ENCODE measurements at regions not wholly inside any gene's neighbourhood (a gene's known extent, or its start where the extent isn't known, plus 50 kb on each side); places are given as distances from the start of the nearest gene placed in this dataset.

- TF ChIP-seq POLR2A (IDR thresholded peaks at IDR 0.05) = no peak
- TF ChIP-seq, protein P1, sequence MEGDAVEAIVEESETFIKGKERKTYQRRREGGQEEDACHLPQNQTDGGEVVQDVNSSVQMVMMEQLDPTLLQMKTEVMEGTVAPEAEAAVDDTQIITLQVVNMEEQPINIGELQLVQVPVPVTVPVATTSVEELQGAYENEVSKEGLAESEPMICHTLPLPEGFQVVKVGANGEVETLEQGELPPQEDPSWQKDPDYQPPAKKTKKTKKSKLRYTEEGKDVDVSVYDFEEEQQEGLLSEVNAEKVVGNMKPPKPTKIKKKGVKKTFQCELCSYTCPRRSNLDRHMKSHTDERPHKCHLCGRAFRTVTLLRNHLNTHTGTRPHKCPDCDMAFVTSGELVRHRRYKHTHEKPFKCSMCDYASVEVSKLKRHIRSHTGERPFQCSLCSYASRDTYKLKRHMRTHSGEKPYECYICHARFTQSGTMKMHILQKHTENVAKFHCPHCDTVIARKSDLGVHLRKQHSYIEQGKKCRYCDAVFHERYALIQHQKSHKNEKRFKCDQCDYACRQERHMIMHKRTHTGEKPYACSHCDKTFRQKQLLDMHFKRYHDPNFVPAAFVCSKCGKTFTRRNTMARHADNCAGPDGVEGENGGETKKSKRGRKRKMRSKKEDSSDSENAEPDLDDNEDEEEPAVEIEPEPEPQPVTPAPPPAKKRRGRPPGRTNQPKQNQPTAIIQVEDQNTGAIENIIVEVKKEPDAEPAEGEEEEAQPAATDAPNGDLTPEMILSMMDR (IDR thresholded peaks at IDR 0.05) = no peak
Measured at GRCh38 chr4:28976369-28976768, 1743.8 kb upstream of the PCDH7 start.

Measured in tibial nerve (tissue), 3 donors.